ENCODE measurements at regions not wholly inside any gene's neighbourhood (a gene's known extent, or its start where the extent isn't known, plus 50 kb on each side); places are given as distances from the start of the nearest gene placed in this dataset.

DNA sequence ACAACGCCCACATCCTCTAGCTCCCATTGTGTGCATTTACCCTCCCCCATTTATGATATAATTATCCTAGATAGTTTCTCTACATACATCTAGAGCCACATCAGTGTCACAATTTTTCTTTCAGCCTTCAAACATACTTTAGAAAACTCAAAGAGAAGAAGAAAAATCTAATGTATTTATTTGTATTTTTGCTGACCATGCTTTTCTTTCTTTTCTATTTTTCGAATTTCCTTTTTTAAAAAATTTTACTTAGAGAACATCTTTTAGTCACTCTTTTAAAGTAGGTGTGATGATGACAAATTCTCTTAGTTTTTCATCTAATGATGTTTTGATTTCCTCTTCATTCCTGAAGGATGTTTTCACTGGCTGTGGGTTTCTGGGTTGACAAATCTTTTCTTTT lies 117.0 kb upstream of the CHL1 start:
- TF ChIP-seq, protein P1, sequence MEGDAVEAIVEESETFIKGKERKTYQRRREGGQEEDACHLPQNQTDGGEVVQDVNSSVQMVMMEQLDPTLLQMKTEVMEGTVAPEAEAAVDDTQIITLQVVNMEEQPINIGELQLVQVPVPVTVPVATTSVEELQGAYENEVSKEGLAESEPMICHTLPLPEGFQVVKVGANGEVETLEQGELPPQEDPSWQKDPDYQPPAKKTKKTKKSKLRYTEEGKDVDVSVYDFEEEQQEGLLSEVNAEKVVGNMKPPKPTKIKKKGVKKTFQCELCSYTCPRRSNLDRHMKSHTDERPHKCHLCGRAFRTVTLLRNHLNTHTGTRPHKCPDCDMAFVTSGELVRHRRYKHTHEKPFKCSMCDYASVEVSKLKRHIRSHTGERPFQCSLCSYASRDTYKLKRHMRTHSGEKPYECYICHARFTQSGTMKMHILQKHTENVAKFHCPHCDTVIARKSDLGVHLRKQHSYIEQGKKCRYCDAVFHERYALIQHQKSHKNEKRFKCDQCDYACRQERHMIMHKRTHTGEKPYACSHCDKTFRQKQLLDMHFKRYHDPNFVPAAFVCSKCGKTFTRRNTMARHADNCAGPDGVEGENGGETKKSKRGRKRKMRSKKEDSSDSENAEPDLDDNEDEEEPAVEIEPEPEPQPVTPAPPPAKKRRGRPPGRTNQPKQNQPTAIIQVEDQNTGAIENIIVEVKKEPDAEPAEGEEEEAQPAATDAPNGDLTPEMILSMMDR (conservative IDR thresholded peaks at IDR 0.05; ENCODE audit: low read depth): no peak
- POLR2A ChIA-PET (ENCODE audit: low non-redundant PET): no interaction called here
- no peak overlapping the region for H3K27ac ChIP-seq
- no peak for DNase-seq (ENCODE audit: low spot score)
- CTCF ChIA-PET: no interaction called here

DNA sequence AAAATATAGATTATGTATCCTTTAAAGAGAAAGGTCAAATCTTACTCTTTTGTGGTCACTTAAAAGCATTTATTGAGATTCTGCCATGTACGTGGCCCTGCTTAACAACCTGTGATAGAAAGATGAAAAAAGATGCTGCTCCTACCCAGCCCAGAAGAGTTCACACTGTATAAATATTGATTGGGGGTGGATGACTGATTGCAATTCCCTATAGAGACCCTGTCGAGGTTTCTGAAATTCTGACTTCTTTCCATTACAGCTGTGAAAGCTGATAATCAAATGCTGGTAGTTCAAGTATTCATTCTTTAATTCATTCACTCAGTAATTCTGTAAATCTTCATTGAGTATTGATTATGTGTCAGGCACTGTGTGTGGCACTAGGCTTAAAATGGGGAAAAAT lies 114.1 kb upstream of the CHL1 start:
- TF ChIP-seq, protein P1 (conservative IDR thresholded peaks at IDR 0.05; ENCODE audit: low read depth): no peak
- H3K27ac ChIP-seq: no peak overlapping the region
- CTCF ChIA-PET: no interaction called here
- POLR2A ChIA-PET (ENCODE audit: low non-redundant PET): no interaction called here
- no peak for DNase-seq (ENCODE audit: low spot score)

DNA sequence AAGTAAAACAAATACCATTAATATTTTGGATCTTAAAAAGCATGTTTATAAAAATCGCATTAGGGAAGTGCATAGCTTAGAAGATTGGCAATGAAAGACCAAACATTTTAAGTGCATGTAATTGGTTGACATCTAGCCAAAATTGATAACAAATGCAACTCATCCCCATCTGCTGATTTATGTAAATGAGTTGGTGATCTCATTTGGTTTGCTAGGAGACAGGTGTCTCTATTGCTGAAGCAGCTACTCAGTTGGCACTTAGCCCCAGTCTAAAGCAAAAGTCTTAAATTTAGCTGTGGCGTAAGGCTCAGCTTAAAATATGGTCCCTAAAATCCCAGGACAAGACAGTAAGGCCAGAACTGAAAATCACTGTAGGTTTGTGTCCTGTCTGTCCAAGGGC lies 113.5 kb upstream of the CHL1 start:
- DNase-seq (ENCODE audit: low spot score): no peak
- no peak overlapping the region for H3K27ac ChIP-seq
- ChIA-PET POLR2A (ENCODE audit: low non-redundant PET) (no interaction called here), CTCF (no interaction called here)
- TF ChIP-seq, protein P1 (conservative IDR thresholded peaks at IDR 0.05; ENCODE audit: low read depth): no peak

DNA sequence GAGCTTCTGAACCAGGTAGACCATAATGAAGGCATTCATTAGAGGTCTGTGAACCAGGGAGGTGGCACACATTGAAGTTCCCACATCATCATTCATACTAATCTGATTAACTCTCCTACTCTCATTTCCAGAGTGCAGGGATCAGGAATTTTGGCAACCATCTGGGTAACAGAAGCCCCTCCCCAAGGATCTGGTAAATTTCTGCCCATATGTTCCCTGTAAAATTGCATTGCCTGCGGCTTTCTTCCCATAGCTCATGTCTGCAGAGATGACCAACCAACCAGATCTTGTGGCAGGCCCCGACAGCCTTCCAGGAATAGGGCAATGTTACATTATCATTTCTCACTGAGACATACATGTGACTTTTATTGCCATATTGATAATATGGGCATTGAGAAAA lies 111.4 kb upstream of the CHL1 start:
- TF ChIP-seq, protein P1 (conservative IDR thresholded peaks at IDR 0.05; ENCODE audit: low read depth): no peak
- DNase-seq (ENCODE audit: low spot score): no peak
- no peak overlapping the region for H3K27ac ChIP-seq
- ChIA-PET CTCF (no interaction called here), POLR2A (ENCODE audit: low non-redundant PET) (no interaction called here)

DNA sequence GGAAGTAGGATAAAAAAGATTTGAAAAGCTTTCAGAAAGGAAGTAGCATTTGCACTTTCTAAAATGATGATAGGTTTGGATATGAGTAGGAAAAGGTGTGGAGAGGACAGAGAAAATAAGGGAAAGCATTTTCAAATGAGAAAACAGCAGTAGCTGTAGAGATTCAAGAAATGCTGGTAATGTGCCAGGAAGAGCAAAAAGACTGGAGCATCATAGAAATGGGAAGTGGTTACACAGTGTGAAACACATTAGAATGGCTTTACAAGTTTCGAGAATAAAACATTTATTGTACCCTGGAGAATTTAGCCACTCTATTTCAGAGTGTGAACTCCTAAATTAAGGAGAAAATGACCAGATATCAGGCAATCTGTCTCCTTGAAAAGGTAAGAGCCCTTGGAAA lies 108.3 kb upstream of the CHL1 start:
- TF ChIP-seq, protein P1 (conservative IDR thresholded peaks at IDR 0.05; ENCODE audit: low read depth): no peak
- ChIA-PET POLR2A (ENCODE audit: low non-redundant PET) (no interaction called here), CTCF (no interaction called here)
- H3K27ac ChIP-seq: no peak overlapping the region
- no peak for DNase-seq (ENCODE audit: low spot score)

DNA sequence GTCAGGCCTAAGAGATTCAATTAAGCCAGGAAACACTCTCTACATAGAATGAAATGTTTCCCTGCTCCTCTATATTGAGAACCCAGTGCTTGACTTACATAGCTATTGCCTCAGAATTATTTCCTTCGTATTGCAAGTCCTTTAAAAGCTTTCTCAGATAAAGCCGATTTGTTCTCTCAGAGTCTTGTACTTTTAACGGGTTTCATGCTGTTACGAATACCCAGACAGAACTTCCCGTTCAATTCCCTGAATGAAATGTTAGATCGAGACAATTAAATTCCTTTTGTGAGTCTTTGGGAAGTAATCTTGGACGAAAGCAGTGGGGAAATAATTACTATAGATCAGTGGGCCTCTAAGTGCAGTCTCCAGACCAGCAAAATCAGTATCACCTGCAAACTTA lies 102.8 kb upstream of the CHL1 start:
- DNase-seq (ENCODE audit: low spot score): no peak
- no peak overlapping the region for H3K27ac ChIP-seq
- TF ChIP-seq, protein P1 (conservative IDR thresholded peaks at IDR 0.05; ENCODE audit: low read depth): no peak
- POLR2A ChIA-PET (ENCODE audit: low non-redundant PET): no interaction called here
- CTCF ChIA-PET: no interaction called here

DNA sequence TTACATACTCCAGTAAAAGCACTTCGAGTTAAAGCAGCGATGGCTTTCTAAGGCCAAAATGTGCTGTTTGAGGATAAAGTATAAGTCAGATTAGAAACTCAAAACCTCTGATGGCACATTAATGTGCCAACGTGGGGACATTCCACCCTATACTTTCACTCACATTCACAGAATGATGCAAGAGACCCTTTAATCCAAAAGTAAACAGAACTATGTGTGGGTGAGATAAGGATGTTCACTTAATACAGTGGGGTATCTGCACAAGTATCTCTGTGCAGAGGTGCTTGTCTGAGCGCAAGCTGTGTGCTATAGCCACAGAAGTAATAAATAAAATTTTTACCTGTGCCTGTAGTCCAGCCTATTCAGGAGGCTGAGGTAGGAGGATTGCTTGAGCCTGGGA lies 100.3 kb upstream of the CHL1 start:
- POLR2A ChIA-PET (ENCODE audit: low non-redundant PET): no interaction called here
- TF ChIP-seq, protein P1 (conservative IDR thresholded peaks at IDR 0.05; ENCODE audit: low read depth): no peak
- CTCF ChIA-PET: no interaction called here
- no peak overlapping the region for H3K27ac ChIP-seq
- DNase-seq (ENCODE audit: low spot score): no peak

All from RWPE1 (cell line).